GM18907 (cell line): ENCODE measurements at regions not wholly inside any gene's neighbourhood (a gene's known extent, or its start where the extent isn't known, plus 50 kb on each side); places are given as distances from the start of the nearest gene placed in this dataset.
"Not testable (repeated sequence)": the region's sequence is repeated elsewhere in the genome, so short reads cannot be mapped to it uniquely, and the experiment has no call there.

Source experiments
- ATAC-seq: cut with Tn5 transposase; IDR thresholded peaks from one replicate; pipeline ENCODE4 v1.9.1; 2021; ENCODE audit warnings: mild to moderate bottlenecking, moderate library complexity; ENCODE audit not compliant: unreplicated experiment

- ATAC-seq: no peak
Measured at GRCh38 chr10:9060314-9060713, 1005.8 kb downstream of the GATA3 start.

- ATAC-seq: no peak
Measured at GRCh38 chr10:9061871-9062270, 1007.4 kb downstream of the GATA3 start.

GRCh38 chr10:9066152-9066551 lies 1011.7 kb downstream of the GATA3 start:
- ATAC-seq: no peak

GRCh38 chr10:9068003-9068402 lies 1013.5 kb downstream of the GATA3 start:
- no peak for ATAC-seq

GRCh38 chr10:9069136-9069535 lies 1014.6 kb downstream of the GATA3 start:
- ATAC-seq: no peak

GRCh38 chr10:9075420-9075819 lies 1020.9 kb downstream of the GATA3 start:
- no peak for ATAC-seq

GRCh38 chr10:9076066-9076465 lies 1021.6 kb downstream of the GATA3 start:
- no peak for ATAC-seq

- no peak for ATAC-seq
Measured at GRCh38 chr10:9081253-9081652, 1026.8 kb downstream of the GATA3 start.

GRCh38 chr10:9081961-9082360 lies 1027.5 kb downstream of the GATA3 start:
- ATAC-seq: no peak

GRCh38 chr10:9091530-9092093 lies 1037.1 kb downstream of the GATA3 start:
- ATAC-seq: no peak

GRCh38 chr10:9096288-9096687 lies 1041.8 kb downstream of the GATA3 start:
- no peak for ATAC-seq

GRCh38 chr10:9097206-9097990 lies 1042.9 kb downstream of the GATA3 start:
- ATAC-seq: no peak

- ATAC-seq: no peak
Measured at GRCh38 chr10:9097991-9098306, 1043.5 kb downstream of the GATA3 start.

- no peak for ATAC-seq
Measured at GRCh38 chr10:9102026-9102425, 1047.5 kb downstream of the GATA3 start.

GRCh38 chr10:9103301-9103700 lies 1048.8 kb downstream of the GATA3 start:
- no peak for ATAC-seq

GRCh38 chr10:9111976-9112375 lies 1057.5 kb downstream of the GATA3 start:
- no peak for ATAC-seq

- no peak for ATAC-seq
Measured at GRCh38 chr10:9126728-9127127, 1072.2 kb downstream of the GATA3 start.

- no peak for ATAC-seq
Measured at GRCh38 chr10:9137368-9137767, 1082.9 kb downstream of the GATA3 start.

- not testable (repeated sequence) for ATAC-seq
Measured at GRCh38 chr10:9138829-9139228, 1084.3 kb downstream of the GATA3 start.

GRCh38 chr10:9140373-9140772 lies 1085.9 kb downstream of the GATA3 start:
- no peak for ATAC-seq

- ATAC-seq: no peak
Measured at GRCh38 chr10:9147475-9147874, 1093.0 kb downstream of the GATA3 start.

- ATAC-seq: no peak
Measured at GRCh38 chr10:9149134-9149533, 1094.6 kb downstream of the GATA3 start.

GRCh38 chr10:9153057-9153456 lies 1098.6 kb downstream of the GATA3 start:
- ATAC-seq: not testable (repeated sequence)
